HG03103 (cell line): ENCODE measurements at regions not wholly inside any gene's neighbourhood (a gene's known extent, or its start where the extent isn't known, plus 50 kb on each side); places are given as distances from the start of the nearest gene placed in this dataset.

Experiments used
- ATAC-seq: cut with Tn5 transposase; IDR thresholded peaks from one replicate; pipeline ENCODE4 v1.9.1; 2021; ENCODE audit warnings: low read depth; ENCODE audit not compliant: unreplicated experiment

DNA sequence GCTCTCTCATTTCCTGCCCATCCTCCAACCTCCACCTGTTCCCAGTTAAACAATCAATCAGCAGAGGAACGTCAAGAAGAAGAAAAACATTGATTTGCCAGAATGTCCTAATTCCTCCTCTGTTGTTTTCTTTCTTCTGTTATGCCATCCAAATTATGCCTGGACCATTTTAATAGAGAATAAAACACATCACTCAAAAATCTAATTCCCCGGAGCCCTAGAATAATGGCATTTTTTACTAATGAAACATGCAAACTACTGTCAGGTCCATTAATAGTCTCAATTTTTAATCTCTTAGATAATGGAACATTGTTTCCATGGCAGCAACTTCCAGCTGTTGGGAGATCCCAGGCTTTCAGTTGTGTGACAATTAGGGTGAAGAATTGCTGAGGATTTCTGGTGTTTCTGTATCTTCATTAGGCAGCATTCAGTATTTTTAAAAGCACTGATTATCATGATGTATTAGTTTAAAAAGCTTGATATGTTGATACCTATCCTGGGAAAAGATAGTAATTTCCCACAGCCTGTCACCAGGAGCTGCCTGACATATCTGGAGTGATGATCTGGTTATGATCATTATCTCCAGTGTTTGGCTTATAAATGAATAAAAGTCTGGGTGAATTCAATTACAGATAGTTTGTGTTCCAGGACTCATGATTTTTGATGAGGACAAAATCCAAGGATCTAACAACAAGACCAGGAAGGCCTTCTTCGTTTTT, 209.8 kb downstream of the TPBG start:
- no peak for ATAC-seq

DNA sequence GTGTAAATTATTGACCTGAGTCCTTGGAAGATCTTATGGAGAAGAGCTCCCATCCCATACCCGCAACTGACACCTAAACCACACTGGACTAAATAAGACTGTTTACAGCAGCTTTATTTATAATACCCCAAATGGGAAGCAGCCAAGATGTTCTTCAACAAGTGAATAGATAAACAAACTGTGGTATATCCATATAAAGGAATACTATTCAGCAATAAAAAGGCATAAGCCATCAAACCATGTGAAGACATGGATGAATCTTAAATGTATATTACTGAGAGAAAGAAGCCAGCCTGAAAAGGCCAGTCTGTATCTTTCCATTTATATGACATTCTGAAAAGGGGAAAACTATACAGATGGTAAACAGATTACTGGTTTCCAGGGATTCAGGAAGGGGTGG, 212.7 kb downstream of the TPBG start:
- ATAC-seq = no peak

- ATAC-seq = no peak
Observed at GRCh38 chr6:82584194-82584695, 220.6 kb downstream of the TPBG start.

GRCh38 chr6:82584856-82585255, 221.2 kb downstream of the TPBG start:
- no peak for ATAC-seq

- no peak for ATAC-seq
Observed at GRCh38 chr6:82588020-82588419, 224.4 kb downstream of the TPBG start.

DNA sequence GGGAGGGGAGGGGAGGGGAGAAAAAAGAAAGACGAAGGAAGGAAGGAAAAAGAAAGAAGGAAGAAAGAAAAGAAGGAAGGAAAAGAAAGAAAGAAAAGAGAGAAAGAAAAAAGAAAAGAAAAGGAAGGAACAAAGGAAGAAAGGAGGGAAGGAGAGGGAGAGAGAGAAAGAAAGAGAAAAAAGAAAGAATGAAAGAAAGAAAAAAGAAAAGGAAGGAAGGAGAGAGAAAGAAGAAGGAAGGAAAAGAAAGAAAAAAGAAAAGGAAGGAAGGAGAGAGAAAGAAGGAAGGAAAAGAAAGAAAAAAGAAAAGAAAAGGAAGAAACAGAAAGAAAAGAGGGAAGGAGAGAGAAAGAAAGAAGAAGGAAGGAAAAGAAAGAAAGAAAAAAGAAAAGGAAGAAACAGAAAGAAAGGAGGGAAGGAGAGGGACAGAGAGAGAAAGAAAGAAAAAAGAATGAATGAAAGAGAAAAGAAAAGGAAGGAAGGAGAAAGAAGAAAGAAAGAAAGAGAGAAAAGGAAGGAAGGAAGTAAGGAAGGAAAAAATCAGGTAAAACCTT, 225.3 kb downstream of the TPBG start:
- ATAC-seq = no peak

DNA sequence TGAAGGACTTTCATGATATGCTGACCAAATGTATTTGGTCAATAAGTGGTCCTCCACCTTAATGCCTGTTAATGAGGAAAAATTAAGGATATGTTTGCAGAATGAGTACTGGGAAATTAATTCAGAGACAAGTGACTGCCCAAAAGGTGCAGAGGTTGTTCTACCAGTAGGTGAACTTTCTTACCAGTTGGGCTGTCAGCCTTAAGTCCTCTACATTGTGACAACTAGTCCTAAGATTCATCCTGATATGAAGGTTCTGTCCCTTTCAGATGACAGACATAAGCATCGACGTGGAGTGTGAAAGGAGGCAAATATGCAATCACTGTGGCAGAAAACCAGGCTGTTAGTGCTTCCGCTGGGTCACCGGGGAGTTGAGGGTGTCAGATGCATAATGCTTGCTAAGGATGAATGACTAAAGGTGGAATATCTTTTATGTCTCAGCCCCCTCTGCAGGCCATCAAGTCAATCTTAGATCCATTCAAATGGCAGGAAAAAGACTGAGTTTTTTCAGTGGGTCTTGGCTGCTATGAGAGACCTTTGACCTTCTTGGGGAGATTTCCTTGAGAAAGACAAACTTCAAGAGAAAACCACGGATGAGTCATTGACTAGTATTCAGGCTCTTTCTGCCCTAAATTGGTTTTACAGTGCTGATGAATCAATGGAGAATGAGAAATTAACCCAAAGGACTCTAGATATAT, 226.0 kb downstream of the TPBG start:
- no peak for ATAC-seq

GRCh38 chr6:82597201-82597600, 233.6 kb downstream of the TPBG start:
- ATAC-seq = no peak

- no peak for ATAC-seq
Observed at GRCh38 chr6:82602776-82603175, 239.2 kb downstream of the TPBG start.

DNA sequence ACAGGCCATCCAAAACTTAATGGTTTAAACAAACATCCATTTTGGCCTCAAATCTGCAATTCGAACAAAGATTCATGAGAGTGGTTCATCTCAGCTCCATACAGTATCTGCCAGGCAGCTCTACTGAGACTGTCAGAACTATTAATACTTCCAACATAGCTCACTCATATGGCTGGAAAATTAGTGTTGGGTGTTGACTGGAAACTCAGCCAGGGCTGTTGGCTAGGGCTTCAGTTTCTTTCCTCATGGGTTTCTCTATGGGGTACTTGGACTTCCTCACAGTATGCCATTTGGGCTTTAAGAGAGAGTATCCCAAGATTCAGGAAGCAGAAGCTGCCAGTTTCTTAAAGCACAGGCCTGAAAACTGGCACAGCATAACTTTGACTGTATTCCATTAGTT, 240.3 kb downstream of the TPBG start:
- no peak for ATAC-seq

- ATAC-seq = no peak
Observed at GRCh38 chr6:82607998-82608725, 244.5 kb downstream of the TPBG start.

DNA sequence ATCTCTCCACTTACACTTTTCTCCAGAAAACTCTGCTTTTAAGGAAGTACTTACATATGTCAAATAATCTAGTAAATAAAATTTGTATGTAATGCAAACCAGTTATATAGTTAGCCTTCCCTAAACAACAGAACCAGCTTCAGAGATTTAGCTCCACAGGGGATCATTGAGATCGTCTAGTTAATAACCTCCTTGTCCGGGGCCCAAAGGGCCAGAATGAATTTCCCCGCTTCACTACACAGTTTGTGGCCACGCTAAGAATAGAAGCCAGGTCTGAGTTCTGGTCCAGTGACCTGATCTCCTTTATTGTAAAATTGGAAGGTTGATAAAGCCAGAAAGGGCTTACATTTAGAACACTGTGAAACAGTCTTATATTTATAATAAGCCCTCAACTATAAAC, 245.2 kb downstream of the TPBG start:
- no peak for ATAC-seq

DNA sequence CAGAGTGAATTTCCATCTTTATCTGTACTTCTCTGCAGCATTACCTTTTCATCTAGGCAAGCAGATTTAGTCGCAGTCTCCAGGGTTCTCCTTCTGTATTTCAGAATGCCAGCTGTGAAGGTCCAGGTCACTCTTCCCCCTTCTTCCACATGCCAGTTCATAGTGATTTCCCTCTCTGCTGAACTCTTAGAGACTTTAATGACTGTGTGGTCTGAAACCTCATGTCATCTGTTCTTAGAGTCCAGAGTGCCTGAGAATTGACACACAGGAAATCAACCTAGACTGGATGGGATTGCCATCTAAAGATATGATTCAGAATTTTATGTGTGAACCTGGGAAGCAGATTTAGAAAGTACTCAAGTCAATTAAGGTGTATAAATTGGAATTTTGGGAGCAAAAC, 248.1 kb downstream of the TPBG start:
- no peak for ATAC-seq

GRCh38 chr6:82612475-82613039, 248.9 kb downstream of the TPBG start:
- no peak for ATAC-seq

DNA sequence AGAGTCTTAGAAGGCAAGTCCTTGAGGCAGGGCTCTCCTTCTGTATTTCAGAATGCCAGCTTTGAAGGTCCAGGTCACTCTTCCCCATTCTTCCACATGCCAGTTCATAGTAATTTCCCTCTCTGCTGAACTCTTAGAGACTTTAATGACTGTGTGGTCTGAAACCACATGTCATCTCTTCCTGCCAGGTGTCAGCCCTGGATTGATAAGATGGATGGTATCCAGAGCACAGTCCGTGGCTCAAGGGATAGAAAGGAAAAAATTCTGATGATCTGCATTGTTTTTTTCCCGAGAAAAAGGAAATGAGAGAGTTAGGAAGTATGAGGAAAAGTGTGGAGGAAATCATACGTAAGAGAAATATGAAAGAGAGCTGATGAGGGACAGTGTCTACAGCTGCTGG, 250.9 kb downstream of the TPBG start:
- no peak for ATAC-seq

DNA sequence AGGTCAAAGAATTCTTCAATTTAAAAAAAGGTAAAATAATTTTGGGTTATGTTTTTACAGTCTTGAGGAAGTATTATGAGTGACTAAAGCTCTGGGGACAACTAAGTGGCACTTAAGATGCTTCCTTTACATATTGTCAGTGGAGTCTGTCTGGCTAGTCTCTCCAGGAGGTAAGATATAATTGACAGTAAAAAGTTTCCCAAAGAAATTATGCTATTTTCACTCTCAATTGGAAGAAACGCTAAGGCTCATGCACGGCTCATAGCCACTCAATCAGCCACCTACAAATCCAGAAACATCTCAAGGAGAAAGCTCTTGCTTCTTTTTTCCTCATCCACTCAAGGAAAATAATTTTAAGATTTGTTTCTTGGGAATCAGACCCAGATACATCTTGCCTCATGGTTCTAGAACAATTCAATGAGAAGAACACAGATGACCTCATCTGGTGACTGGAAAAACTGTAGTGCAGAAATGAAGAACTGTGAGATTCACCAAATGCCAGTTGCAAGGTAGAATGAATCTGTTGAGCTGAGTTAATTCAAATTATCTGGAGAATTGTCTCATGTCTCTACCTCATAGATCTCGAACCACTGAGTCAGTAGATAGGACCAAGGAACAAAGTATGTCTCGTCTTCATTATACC, 252.9 kb downstream of the TPBG start:
- no peak for ATAC-seq

DNA sequence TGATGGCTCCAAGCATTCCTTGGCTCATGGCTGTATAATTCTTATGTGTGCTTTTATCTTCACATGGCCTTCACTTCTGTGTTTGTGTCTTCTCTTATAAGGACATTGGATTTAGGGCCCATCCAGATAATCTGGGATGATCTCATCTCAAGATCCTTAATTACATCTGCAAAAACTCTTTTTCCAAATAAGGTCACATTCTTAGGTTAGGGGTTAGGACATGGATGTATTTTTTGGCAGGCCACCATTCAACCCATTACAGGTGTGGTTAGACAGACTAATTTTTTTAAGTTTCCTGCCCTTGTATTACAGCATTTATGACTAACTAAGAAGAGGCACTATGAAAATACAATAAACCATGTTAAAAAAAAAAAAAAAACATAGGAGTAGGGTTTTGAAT, 254.0 kb downstream of the TPBG start:
- ATAC-seq = no peak

- no peak for ATAC-seq
Observed at GRCh38 chr6:82619573-82619972, 256.0 kb downstream of the TPBG start.

GRCh38 chr6:82622461-82622860, 258.8 kb downstream of the TPBG start:
- ATAC-seq = no peak

DNA sequence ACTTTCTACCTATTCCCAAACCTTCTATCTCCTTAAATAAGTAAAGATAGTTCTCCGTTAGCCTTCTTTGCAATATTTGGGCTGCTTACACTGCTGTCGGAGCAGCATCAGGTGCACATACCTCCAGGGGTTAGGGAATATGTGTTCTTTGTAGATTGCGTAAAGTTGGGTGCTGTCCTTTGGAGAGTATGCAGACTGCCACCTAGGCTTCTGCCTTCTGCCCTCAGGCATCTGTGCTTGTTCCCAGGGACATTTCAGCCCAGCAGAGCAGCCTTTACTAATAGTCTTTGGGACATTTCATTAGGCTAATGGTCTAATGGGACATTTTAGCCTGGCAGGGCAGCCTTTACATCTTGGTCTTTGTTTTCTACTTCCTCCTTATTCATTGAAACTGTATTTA, 260.6 kb downstream of the TPBG start:
- no peak for ATAC-seq
